HG03066 (cell line): ENCODE measurements at regions not wholly inside any gene's neighbourhood (a gene's known extent, or its start where the extent isn't known, plus 50 kb on each side); places are given as distances from the start of the nearest gene placed in this dataset.

Experiments used
- ATAC-seq: cut with Tn5 transposase; IDR thresholded peaks from one replicate; pipeline ENCODE4 v1.9.1; 2021; ENCODE audit warnings: low read depth; ENCODE audit not compliant: unreplicated experiment

- ATAC-seq = no peak
These were observed 150.6 kb downstream of the MAF start for GRCh38 chr16:79449900-79450299.

- ATAC-seq = no peak
These were observed 151.3 kb downstream of the MAF start for GRCh38 chr16:79449067-79449769.

GRCh38 chr16:79444572-79444971, 156.0 kb downstream of the MAF start:
- no peak for ATAC-seq

GRCh38 chr16:79439901-79440300, 160.6 kb downstream of the MAF start:
- no peak for ATAC-seq

GRCh38 chr16:79437764-79438751, 162.5 kb downstream of the MAF start:
- ATAC-seq = no peak

- no peak for ATAC-seq
These were observed 163.7 kb downstream of the MAF start for GRCh38 chr16:79436885-79437284.

GRCh38 chr16:79434771-79435170, 165.8 kb downstream of the MAF start:
- no peak for ATAC-seq

GRCh38 chr16:79434092-79434491, 166.4 kb downstream of the MAF start:
- ATAC-seq = no peak

GRCh38 chr16:79431923-79432322, 168.6 kb downstream of the MAF start:
- no peak for ATAC-seq

GRCh38 chr16:79430191-79430678, 170.3 kb downstream of the MAF start:
- no peak for ATAC-seq

- no peak for ATAC-seq
These were observed 171.0 kb downstream of the MAF start for GRCh38 chr16:79429381-79430190.

GRCh38 chr16:79426663-79427062, 173.9 kb downstream of the MAF start:
- ATAC-seq = no peak

- ATAC-seq = no peak
These were observed 178.5 kb downstream of the MAF start for GRCh38 chr16:79422064-79422463.

GRCh38 chr16:79421126-79421525, 179.4 kb downstream of the MAF start:
- ATAC-seq = no peak

GRCh38 chr16:79420493-79420892, 180.0 kb downstream of the MAF start:
- no peak for ATAC-seq

GRCh38 chr16:79419148-79419547, 181.4 kb downstream of the MAF start:
- ATAC-seq = no peak

GRCh38 chr16:79417601-79418008, 182.9 kb downstream of the MAF start:
- ATAC-seq = no peak

GRCh38 chr16:79415983-79416640, 184.4 kb downstream of the MAF start:
- no peak for ATAC-seq

GRCh38 chr16:79412783-79413225, 187.7 kb downstream of the MAF start:
- ATAC-seq = no peak

GRCh38 chr16:79411805-79412204, 188.7 kb downstream of the MAF start:
- no peak for ATAC-seq
